H9 (cell line): ENCODE measurements at regions not wholly inside any gene's neighbourhood (a gene's known extent, or its start where the extent isn't known, plus 50 kb on each side); places are given as distances from the start of the nearest gene placed in this dataset.
A peak's percentile ranks its signal among the peaks of the same experiment; 100 is the strongest.

Source experiments
- DNase-seq: peaks from one replicate; pipeline ENCODE4 v3.0.0-alpha.2; 2017
- H2AFZ ChIP-seq: one replicate; pipeline ENCODE4 v1.6.1; 2013; ENCODE audit warnings: mild to moderate bottlenecking, low read length, control low read depth, moderate library complexity
- H2AK5ac ChIP-seq: 2 replicates; pipeline ENCODE4 v1.6.1; 2013; ENCODE audit warnings: low read length, control low read depth, mixed read lengths; ENCODE audit not compliant: insufficient read length
- H2BK120ac ChIP-seq: one replicate; pipeline ENCODE4 v1.6.1; 2013; ENCODE audit warnings: low read depth, mild to moderate bottlenecking, low read length, control low read depth, inconsistent platforms; ENCODE audit not compliant: poor library complexity, severe bottlenecking
- H2BK12ac ChIP-seq: 2 replicates; pipeline ENCODE4 v1.6.1; 2013; ENCODE audit warnings: low read length, control low read depth, mixed read lengths, low read depth; ENCODE audit not compliant: insufficient read length
- H2BK15ac ChIP-seq: 2 replicates; pipeline ENCODE4 v1.6.1; 2013; ENCODE audit warnings: low read depth, low read length, control low read depth
- H2BK20ac ChIP-seq: one replicate; pipeline ENCODE4 v1.6.1; 2013; ENCODE audit warnings: low read depth, mild to moderate bottlenecking, low read length, control low read depth, inconsistent platforms; ENCODE audit not compliant: poor library complexity, severe bottlenecking
- H2BK5ac ChIP-seq: 2 replicates; pipeline ENCODE4 v1.6.1; 2013; ENCODE audit warnings: low read length, control low read depth, mixed read lengths; ENCODE audit not compliant: insufficient read length
- H3K14ac ChIP-seq: 2 replicates; pipeline ENCODE4 v1.6.1; 2013; ENCODE audit warnings: low read length, control low read depth; ENCODE audit not compliant: insufficient read depth
- H3K18ac ChIP-seq: 2 replicates; pipeline ENCODE4 v1.6.1; 2013; ENCODE audit warnings: low read depth, mild to moderate bottlenecking, mixed read lengths, low read length, control low read depth; ENCODE audit not compliant: insufficient read length
- H3K23ac ChIP-seq: 2 replicates; pipeline ENCODE4 v1.6.1; 2013; ENCODE audit warnings: low read length, control low read depth, mixed read lengths, low read depth; ENCODE audit not compliant: insufficient read length
- H3K23me2 ChIP-seq: 2 replicates; pipeline ENCODE4 v1.6.1; 2013; ENCODE audit warnings: low read depth, mild to moderate bottlenecking, mixed read lengths, low read length, control low read depth; ENCODE audit not compliant: insufficient read length, poor library complexity, severe bottlenecking
- H3K27ac ChIP-seq: 2 replicates; pipeline ENCODE4 v1.5.1; 2013; ENCODE audit warnings: low read length, control low read depth, mixed read lengths, low read depth; ENCODE audit not compliant: insufficient read length
- H3K27me3 ChIP-seq: 2 replicates; pipeline ENCODE4 v1.6.1; 2013; ENCODE audit warnings: low read length, control low read depth, inconsistent platforms; ENCODE audit not compliant: insufficient read depth
- H3K4ac ChIP-seq: 2 replicates; pipeline ENCODE4 v1.6.1; 2013; ENCODE audit warnings: low read depth, mild to moderate bottlenecking, control low read depth, inconsistent platforms, low read length, moderate library complexity
- H3K4me1 ChIP-seq: 2 replicates; pipeline ENCODE4 v1.6.1; 2013; ENCODE audit warnings: low read length, control low read depth, inconsistent platforms; ENCODE audit not compliant: insufficient read depth
- H3K4me2 ChIP-seq: 2 replicates; pipeline ENCODE4 v1.6.1; 2013; ENCODE audit warnings: low read length, control low read depth, mixed read lengths; ENCODE audit not compliant: insufficient read length, insufficient read depth
- H3K56ac ChIP-seq: 2 replicates; pipeline ENCODE4 v1.6.1; 2013; ENCODE audit warnings: low read depth, mild to moderate bottlenecking, mixed read lengths, low read length, control low read depth; ENCODE audit not compliant: insufficient read length
- H3K79me1 ChIP-seq: 2 replicates; pipeline ENCODE4 v1.6.1; 2013; ENCODE audit warnings: low read depth, mild to moderate bottlenecking, moderate library complexity, low read length, control low read depth, inconsistent platforms; ENCODE audit not compliant: insufficient read depth, poor library complexity, severe bottlenecking
- H3K79me2 ChIP-seq: 2 replicates; pipeline ENCODE4 v1.6.1; 2013; ENCODE audit warnings: low read length, control low read depth, inconsistent platforms; ENCODE audit not compliant: insufficient read depth
- H3K9ac ChIP-seq: 2 replicates; pipeline ENCODE4 v1.6.1; 2013; ENCODE audit warnings: low read length, control low read depth, mixed read lengths; ENCODE audit not compliant: insufficient read length; ENCODE audit errors: extremely low read depth
- H3K9me3 ChIP-seq: one replicate; pipeline ENCODE4 v1.6.1; 2013; ENCODE audit warnings: low read depth, low read length, inconsistent platforms; ENCODE audit not compliant: control insufficient read depth
- H3T11ph ChIP-seq: one replicate; pipeline ENCODE4 v1.6.1; 2013; ENCODE audit warnings: mild to moderate bottlenecking, low read length, control low read depth, inconsistent platforms
- H4K20me1 ChIP-seq: one replicate; pipeline ENCODE4 v1.6.1; 2013; ENCODE audit not compliant: control insufficient read depth, insufficient read length, insufficient read depth
- H4K5ac ChIP-seq: 2 replicates; pipeline ENCODE4 v1.6.1; 2013; ENCODE audit warnings: low read depth, mild to moderate bottlenecking, mixed read lengths, low read length, control low read depth; ENCODE audit not compliant: insufficient read length
- H4K8ac ChIP-seq: replicated peaks from 2 replicates; pipeline ENCODE4 v1.6.1; 2013; ENCODE audit warnings: low read length, control low read depth, mixed read lengths, low read depth; ENCODE audit not compliant: insufficient read length
- H4K91ac ChIP-seq: 2 replicates; pipeline ENCODE4 v1.6.1; 2013; ENCODE audit warnings: low read depth, mild to moderate bottlenecking, moderate library complexity, mixed read lengths, low read length, control low read depth; ENCODE audit not compliant: insufficient read length
- H3K27ac Mint-ChIP-seq, 3 experiments: 2 replicates in 2 of 3; 3 replicates in 1 of 3; pipeline ENCODE4 v1.8.0; 2020 to 2021; ENCODE audit warnings: mixed read lengths in 3 of 3, mild to moderate bottlenecking in 1 of 3, moderate library complexity in 1 of 3
- H3K27me3 Mint-ChIP-seq: 2 replicates; pipeline ENCODE4 v1.8.0; 2021; ENCODE audit warnings: low read depth, mild to moderate bottlenecking, moderate library complexity, mixed read lengths
- H3K36me3 Mint-ChIP-seq, 3 experiments: 2 replicates in 2 of 3; 3 replicates in 1 of 3; pipeline ENCODE4 v1.8.0; 2020 to 2021; ENCODE audit warnings: low read depth in 3 of 3, mixed read lengths in 3 of 3; ENCODE audit not compliant: insufficient read depth in 1 of 3
- H3K4me1 Mint-ChIP-seq, 2 experiments: 2 replicates each; pipeline ENCODE4 v1.8.0; 2020; ENCODE audit warnings: mixed read lengths in 2 of 2
- H3K4me3 Mint-ChIP-seq, 2 experiments: 2 replicates in 1 of 2; 3 replicates in 1 of 2; pipeline ENCODE4 v1.8.0; 2020 to 2021; ENCODE audit warnings: mild to moderate bottlenecking in 2 of 2, mixed read lengths in 2 of 2, moderate library complexity in 1 of 2
- H3K9me3 Mint-ChIP-seq, 2 experiments: 2 replicates in 1 of 2; 3 replicates in 1 of 2; pipeline ENCODE4 v1.8.0; 2020; ENCODE audit warnings: mild to moderate bottlenecking in 2 of 2, mixed read lengths in 2 of 2, moderate library complexity in 1 of 2
- WGBS: extraction: QIAGEN DNeasy Blood & Tissue Kit; methylation state at CpG from one replicate; pipeline ENCODE4 v1.1.7; 2013; ENCODE audit warnings: missing lambda C conversion rate, low lambda C conversion rate, mixed read lengths; ENCODE audit not compliant: insufficient read length; ENCODE audit errors: extremely low coverage; 5-methylcytosine and 5-hydroxymethylcytosine counted together
- TF ChIP-seq, protein P1 (sequence below): fragments of 200-600 bp; sonication (generic); conservative IDR thresholded peaks from 3 replicates; pipeline ENCODE4 v1.8.0; 2021; ENCODE audit warnings: antibody characterized with exemption, mild to moderate bottlenecking

- Mint-ChIP-seq H3K27me3 (no peaks in the 10 kb centered on the region), H3K9me3 (peaks cover 11 to 14% of the 10 kb centered on the region in 2 experiments), H3K4me3 (no peak overlapping the region), H3K27ac (peak overlapping the region in 1 of 3 experiments; percentile 40; a peak in 1 of 7 replicates), H3K4me1 (peaks cover 7% of the 10 kb centered on the region in 2 experiments), H3K36me3 (peaks cover 1 to 6% (median 2%) of the 10 kb centered on the region in 3 experiments; a peak in 5 of 7 replicates)
- no peak overlapping the region for H2BK12ac ChIP-seq
- H3K27me3 ChIP-seq: no peaks in the 10 kb centered on the region
- H3K9ac ChIP-seq: no peak overlapping the region
- no peak overlapping the region for H2BK20ac ChIP-seq
- no peaks in the 10 kb centered on the region for H3K9me3 ChIP-seq
- H3K14ac ChIP-seq: no peak overlapping the region
- H3K18ac ChIP-seq: no peak overlapping the region
- no peak overlapping the region for H3K27ac ChIP-seq
- DNase-seq: no peak
- H3T11ph ChIP-seq: no peak overlapping the region
- TF ChIP-seq, protein P1, sequence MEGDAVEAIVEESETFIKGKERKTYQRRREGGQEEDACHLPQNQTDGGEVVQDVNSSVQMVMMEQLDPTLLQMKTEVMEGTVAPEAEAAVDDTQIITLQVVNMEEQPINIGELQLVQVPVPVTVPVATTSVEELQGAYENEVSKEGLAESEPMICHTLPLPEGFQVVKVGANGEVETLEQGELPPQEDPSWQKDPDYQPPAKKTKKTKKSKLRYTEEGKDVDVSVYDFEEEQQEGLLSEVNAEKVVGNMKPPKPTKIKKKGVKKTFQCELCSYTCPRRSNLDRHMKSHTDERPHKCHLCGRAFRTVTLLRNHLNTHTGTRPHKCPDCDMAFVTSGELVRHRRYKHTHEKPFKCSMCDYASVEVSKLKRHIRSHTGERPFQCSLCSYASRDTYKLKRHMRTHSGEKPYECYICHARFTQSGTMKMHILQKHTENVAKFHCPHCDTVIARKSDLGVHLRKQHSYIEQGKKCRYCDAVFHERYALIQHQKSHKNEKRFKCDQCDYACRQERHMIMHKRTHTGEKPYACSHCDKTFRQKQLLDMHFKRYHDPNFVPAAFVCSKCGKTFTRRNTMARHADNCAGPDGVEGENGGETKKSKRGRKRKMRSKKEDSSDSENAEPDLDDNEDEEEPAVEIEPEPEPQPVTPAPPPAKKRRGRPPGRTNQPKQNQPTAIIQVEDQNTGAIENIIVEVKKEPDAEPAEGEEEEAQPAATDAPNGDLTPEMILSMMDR: no peak
- no peak overlapping the region for H2BK120ac ChIP-seq
- H2BK15ac ChIP-seq: no peak overlapping the region
- H4K5ac ChIP-seq: no peak overlapping the region
- no peak overlapping the region for H4K91ac ChIP-seq
- no peak overlapping the region for H2AK5ac ChIP-seq
- no peak overlapping the region for H3K23ac ChIP-seq
- H3K79me1 ChIP-seq: no peaks in the 10 kb centered on the region
- no peak overlapping the region for H3K56ac ChIP-seq
- H3K4me1 ChIP-seq: no peaks in the 10 kb centered on the region
- no peak overlapping the region for H4K8ac ChIP-seq
- no peaks in the 10 kb centered on the region for H3K79me2 ChIP-seq
- H3K4me2 ChIP-seq: no peak overlapping the region
- H2BK5ac ChIP-seq: no peak overlapping the region
- no CpG with 5 or more reads among the region's 6 CpGs for WGBS
- H3K23me2 ChIP-seq: no peaks in the 10 kb centered on the region
- no peaks in the 10 kb centered on the region for H4K20me1 ChIP-seq
- no peak overlapping the region for H2AFZ ChIP-seq
- no peak overlapping the region for H3K4ac ChIP-seq
Measured at GRCh38 chr1:221394011-221394544, 347.8 kb downstream of the DUSP10 start.
